Activated CD8-positive, alpha-beta memory T cell treated with anti-CD3 and anti-CD28 coated beads, Interleukin-2, amount 50 U/mL, for 1 hour (primary cell): ENCODE measurements at regions not wholly inside any gene's neighbourhood (a gene's known extent, or its start where the extent isn't known, plus 50 kb on each side); places are given as distances from the start of the nearest gene placed in this dataset.

ENCODE experiments used
- DNase-seq: peaks from one replicate; pipeline ENCODE4 v3.0.0-alpha.2; 2020; ENCODE audit errors: extremely low read depth

DNA sequence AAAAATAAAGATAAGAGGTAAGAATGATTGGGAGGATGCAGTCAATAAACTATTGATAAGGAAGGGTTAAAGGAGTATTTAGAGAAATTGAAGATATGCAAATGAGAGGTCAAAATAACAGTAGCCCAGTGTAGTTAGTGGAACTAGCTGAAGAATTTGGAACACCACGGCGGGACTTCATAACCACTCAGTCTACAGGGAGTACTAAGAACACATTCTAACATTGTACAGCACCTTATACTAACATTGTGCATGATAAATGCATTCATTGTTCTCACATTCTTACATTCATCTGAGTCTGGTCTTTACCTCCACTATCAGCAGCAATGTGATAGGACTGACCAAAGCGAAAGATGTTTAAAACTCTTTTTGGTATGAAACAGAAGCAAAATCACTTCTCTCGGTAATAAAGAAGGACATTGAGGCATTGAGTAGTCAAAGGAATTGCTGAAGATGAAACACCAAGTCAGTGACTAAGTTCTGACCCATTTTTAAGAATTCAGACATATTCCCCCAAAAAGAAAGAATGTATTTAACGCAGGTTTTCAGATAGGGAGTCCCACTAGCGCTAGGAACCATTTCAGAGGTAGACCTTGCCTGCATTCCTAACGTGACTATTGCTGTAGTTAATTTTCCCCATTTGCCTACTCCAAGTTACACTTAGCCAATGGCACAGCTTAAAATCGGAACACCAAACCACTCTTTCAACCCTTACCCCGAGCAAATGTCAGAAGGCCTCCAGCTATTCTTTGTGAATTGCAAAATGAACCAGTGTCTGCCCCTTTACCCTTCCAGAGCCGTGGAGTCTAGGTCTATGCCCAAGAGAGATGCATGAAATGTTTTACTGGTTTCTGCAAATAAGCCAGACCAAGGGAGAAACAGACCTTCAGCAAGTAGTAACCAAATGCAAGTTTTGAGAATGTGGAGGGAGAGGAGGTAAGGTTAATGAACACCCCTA is 108.8 kb upstream of the IRF2BP2 start:
- no peak for DNase-seq

DNA sequence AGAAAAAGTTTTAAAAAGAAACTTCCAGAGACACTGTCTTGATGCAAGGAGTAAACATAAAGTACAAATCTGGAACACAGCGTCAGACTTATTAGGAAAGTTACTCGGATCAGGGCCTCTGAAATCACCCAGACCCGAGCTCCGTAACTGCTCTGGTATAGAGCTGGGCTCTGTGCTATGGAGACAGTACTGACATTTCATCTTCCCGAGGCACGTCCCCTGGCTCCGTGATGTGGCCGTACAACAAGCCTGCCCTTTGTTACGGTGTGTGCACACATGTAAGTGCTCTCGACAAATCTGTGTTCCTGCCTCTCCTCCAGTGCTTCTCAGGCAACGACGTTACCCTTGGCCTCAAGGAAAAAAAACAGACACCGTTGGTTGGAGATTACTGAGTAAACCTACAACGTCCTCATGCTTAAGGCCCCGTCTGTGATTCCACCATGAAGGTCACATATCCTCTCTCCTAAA is 107.0 kb upstream of the IRF2BP2 start:
- DNase-seq: no peak

DNA sequence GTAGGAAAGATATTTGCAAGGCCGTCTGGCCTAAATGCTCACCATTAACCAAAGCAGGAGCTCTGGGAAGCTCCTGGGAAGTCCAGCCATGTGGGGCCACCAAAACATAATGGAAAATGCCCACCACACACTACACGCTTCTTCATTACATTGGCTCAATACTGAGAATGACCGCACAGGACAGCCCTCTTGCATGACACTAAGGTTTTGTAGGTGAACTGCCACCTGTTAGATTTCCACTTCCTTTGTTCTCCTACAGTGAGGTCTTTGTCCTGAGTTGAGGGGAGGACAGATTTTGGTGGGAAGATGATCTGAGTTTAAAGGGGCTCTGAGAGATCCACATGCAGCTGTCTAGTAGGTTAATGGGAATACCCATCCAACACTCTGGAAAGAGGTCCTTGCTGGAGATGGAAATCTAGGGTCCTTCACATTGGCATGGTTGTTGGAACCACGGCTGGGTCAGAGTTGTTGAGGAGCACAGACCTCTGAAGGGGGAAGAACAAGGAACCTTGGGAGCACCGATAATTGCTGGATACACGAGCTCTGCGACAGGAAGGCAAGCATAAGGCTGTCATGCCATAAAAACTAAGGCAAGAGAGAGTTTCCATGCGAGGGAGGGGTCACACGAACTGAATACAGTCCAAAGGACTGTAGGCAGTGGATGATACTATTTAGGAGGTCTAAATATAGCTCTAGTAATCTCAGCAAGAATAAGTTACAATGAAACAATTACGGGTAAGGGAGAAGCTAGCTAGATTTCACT is 105.5 kb upstream of the IRF2BP2 start:
- no peak for DNase-seq

DNA sequence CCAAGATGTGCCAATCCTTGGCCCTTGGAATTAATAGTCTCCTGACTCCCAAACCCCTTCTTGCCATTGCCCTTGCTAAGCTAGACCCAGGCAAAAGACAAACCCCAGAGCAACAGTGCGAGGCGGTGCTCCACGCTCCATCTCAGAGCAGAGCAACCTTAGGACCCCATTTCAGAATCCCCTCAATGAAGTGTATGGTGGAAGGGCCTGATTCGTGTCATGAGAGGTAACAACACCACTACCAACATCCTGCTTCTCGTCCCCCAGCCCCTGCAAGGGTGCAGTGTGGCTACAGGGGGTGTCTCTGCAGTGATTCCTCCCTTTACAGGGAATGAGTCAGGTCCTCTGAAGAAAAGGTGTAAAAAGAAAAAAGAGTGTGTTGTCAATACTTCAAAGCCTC is 103.9 kb upstream of the IRF2BP2 start:
- no peak for DNase-seq

DNA sequence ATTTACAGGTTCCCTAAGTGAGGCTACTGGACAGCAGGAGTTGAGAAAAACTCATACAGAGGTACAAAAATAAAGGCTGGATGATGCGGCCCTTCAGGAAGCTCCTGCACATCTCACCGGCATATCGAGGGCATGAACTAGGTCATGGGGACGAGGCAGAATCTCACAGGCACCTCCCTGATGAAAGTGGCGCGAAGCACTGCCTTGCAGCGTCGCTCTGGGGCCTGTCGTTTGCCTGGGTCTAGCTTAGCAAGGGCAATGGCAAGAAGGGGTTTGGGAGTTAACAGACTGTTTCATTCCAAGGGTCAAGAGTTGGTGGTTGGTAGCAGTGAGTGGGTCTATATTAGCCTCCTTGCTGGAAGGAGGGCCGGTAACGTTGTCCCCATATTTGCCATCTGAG is 103.5 kb upstream of the IRF2BP2 start:
- DNase-seq: no peak

DNA sequence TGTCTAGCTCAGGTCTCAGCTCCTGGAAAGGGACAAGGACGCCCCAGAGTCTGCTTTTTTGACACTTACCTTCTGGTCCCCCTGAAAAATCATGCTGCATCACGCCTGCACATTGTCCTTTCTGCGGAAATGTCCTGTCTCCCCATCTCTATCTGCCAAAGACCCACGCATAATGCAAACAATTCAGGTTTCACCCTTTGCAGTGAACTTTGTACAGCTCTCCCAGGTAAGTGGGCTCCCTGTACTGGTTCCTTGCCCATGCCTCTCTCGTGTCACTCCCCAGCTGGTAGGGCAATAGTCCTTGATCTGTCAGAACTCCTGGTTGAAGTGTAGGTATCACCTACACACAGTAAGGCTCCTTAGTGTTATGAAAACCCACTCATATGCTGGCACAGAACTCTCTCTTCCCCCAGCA is 102.9 kb upstream of the IRF2BP2 start:
- DNase-seq: no peak

DNA sequence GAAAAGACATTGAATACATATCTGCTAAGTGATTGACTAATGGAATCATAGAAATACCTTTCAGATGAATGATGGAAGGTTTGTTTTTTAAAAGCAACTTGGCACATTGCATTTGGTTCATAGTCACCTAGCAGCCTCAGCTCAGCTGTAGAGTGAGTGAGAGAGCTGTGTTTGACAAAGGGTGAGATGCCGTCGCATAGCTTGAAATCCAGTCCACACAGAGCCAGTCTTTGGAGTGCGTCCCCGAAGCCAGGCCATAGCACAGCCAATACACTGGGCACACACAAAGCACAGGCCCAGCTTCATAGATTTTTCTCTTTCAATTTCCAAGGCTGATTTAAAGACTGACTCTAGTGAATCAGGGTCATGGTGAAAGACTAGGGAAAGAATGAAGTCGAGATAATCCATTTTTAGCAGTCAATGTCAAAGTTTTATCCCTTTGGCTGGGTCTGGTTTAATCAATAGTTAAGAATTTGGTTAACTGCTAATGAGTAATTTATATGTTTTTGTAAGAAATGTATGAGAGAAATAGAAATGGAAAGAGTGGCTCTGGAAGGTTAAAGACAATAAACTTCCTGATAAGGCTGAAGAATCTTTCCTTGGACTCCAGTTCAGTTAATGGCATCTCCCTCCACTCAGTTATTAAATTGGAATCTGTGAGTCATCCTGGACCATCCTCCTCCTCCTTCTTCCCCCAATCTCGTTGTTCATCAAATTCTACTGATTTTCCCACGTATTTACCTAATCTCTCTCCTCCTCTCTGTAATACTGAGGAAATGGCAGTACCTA is 101.2 kb upstream of the IRF2BP2 start:
- no peak for DNase-seq

DNA sequence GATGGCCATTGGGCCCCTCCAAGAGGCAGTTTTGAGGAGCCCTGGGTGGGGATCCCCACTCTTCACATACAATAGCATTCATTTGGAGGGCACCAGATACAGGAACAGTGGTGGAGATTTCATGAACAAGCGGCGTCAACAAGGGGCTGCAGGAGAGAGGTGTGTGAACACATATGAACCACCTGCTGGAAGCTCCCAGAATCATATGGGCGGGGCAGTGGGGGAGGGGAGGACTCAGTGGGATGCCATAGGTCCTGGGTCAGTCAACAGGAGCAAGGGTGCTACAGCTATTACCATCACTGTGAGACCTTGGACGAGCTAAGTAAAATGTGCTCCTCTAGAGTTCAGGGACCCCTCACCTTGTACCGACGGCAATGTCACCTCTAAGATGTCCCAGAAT is 100.4 kb upstream of the IRF2BP2 start:
- DNase-seq: no peak

DNA sequence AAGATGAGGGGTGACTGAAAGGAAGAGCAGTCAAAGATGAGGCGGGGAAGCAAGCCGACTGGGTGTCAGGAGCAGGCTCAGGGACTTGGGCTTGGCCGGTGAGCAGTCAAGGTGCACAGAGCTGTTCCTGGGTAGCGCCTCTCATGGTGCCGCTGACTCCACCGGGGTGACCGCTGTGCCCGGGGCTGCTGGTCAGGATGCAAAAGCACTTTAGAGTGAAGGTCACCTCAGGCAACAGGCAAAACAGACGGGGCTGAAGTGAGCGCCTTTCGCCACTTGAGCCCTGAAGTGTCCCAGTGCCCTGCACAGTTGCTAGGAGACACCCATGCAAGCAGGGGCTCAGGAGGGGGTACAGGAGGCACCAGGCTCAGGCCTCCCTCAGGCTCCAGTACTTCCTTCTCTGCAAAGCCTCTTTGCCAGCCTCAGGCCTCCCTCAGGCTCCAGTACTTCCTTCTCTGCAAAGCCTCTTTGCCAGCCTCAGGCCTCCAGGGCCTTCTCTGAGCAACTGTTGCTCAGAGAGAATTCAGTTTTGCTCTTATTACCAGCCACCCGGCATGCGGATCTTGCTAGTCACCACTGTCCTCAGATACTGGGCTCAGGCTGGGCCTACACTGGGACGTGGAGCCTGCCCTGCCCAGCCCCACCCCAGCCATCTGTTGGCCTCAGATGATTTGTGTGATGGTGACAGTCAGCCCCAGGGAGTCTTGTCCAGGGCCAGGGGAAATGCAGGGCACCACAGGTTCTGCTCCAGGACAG is 99.7 kb upstream of the IRF2BP2 start:
- no peak for DNase-seq

DNA sequence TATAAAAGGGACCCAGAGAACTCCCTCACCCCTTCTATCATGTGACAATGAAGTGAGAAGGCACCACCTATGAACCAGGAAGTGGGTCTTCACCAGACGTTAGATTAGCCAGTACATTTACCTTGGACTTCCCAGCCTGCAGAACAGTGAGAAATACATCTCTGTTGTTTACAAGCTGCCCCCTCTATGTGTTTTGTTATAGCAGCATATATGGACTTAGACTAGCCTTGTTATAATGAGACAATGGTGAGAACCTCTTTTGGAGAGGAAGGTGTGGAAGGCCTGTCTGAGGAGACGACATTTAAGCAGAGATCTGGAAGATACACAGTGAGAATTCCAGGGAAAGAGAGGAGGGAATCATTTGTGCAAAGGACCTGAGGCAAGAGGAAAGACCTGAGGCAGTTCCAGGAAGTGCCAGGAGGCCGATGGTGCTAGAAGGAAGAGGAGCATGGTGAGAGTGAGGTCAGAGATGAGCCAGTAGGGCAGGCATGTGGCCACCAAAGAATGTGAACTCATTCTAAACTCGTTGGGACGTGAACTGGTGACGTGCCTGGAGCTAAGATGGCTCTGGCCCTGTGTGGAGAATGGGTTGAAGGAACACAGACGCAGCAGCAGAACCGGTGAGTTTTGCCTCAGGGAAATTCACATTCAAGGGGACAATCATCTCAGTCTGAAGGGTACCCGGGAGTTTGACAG is 98.9 kb upstream of the IRF2BP2 start:
- no peak for DNase-seq

DNA sequence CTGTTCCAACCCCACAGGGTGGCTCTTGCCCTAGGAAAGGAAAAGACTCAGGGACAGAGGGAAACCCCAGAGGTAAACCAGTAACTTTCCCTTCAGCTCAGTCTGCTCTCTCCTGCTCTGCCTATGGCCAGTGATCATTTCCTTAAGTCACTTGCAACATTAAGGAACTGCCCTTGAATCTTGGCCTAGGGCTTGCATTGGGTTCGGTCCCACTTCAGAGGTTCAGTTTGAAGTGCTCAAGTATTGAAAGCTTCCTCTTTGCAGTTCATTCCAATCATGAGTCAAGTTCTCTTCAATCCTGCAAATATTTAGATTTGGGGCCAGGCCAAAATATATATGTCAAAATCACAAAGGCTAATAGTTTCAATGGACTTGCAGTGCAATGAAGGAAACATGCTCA is 97.7 kb upstream of the IRF2BP2 start:
- DNase-seq: no peak

DNA sequence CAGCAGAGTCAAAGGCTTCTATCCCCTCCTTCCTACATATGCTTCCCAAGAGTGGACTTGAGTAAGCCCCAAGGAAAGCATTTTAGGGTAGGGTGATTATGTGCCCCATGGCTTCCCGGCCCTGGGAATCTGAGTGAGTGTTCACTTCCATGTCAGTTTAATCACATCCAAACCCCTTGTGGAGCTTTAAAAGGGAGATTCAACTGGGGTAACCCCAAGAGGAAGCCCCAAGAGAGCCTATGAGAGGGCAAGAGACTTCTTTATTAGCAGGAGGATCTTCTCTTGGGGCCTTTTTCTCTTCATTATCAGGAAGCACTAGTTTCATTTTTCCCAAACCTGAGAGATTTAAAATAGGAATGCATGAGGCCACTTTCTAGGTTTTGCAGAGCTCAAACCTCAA is 97.0 kb upstream of the IRF2BP2 start:
- DNase-seq: no peak

DNA sequence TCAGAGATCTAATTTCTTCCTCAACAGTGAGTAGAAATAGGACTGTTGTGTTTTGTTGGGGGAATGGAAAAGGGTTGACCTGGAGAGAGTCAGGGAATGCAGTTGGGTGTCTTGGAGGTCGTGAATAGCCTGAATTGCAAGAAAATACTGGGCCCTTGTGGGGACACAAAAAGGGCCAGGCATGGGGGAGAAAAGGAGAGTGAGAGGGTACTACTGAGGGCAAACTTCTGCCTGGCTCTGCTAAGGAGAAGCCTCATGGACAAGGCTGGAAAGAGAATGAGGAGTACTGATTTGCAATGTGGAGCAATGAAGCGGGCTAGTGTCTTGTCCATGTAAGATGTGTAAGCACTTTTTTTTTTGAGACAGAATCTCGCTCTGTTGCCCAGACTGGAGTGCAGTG is 96.2 kb upstream of the IRF2BP2 start:
- no peak for DNase-seq

DNA sequence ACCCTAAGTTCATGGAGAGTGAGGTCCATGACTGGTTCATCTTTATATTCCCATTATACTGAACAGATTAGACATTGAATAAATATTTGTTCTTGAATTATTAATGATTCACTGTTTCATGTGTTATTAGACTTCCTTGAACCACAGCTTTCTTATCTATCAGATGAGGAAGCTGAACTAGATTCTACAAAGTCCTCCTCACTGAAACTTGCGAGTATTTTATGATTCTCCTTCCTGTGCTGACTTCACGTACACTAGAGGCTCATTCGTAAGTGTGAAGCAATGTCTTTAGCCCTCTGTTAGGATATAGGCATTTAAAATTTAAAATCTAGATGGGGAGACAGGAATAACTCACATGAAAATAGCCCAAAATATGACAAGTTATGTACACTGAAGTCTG is 95.6 kb upstream of the IRF2BP2 start:
- DNase-seq: no peak

DNA sequence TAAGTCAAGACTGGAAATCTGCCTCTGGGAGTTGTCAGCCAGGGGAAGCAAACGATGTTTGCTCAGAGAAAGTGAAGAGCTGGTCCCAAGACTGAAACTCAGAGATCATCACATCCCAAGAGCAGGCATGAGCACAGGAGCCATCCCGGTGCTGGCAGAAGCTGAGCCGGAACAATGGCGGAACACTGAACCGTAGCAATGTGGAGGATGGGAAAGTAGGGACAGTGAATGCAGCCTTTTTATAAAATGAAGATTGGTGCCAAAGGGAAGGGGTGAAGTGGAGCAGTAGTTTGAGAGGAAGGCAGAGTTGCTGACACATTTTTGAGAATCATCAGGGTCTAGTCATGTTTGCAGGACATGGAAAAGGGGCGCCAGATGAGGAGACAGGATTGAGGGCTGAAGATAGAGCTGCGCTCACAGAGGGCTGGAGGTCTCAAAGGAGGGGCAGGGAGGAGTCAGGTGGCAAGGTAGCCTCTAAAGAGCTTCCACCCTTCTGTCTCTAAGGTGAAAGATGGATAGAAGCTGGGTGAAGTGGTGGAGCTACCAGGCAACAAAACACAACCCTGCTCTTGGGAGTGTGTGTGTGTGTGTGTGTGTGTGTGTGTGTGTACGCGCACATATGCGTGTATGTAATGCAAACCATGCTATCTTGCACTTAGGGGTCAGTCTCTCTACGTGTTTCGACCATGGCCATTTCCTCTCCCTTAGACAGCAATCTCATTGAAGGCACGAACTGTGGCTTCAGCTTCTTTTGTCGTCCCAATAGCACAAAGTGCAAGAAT is 94.3 kb upstream of the IRF2BP2 start:
- no peak for DNase-seq

DNA sequence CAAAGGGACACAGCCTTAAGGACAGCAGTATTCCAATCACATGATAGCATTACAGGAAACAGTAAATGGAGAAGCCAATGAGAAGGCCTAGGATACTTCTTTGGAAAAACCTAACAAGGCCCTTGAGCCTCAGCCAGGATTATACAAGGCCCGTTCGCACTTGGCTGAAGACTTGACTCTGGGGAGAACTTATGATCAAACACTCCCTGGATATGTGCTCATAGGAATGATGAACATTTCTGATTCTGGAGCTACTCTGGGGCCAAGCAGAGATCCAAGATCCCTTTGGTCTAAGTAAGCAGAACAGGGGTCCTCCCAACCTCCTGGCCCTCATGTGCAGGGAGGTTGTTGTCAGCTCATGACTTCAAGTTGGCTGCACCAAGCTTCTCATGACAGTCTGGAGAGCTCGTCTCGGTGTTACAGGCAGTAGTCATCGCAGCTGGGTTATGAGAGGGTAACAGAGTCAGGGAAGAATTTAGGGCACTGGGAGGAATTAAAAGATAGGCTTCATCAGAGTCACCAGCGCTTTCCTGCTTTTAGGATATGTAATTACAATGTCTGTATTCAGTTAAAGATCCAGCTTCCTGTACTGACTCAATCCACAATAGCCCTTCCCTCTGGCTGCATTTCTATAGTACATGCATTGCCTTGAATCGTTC is 92.5 kb upstream of the IRF2BP2 start:
- DNase-seq: no peak

DNA sequence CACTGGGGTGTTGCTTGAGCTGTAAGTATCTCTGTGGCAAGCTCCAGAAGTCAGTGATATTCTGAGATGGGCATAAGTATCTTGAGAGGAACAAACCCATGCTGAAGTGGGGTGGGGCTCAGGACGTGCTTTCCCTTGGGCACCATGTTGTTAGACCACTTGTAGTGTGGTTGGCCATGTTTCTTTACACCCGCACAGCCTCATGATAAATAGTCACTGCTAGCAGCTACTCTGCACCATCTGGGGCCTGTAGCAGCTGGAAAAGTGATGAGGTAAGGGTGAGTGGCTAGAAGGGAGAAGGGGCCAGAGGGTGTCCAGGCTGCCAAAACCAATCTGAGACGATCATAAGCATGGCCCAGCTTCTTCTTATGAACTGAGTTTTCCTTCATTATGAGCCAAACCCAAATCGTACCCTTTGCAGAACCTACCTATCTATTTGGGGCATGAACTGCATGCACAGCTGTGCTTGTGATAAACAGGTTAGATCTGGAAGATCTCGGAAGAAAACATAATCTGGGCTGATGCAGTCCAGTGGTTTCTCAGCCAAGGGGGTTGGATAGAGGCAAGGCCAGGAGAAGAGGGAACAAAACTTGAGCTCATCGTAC is 91.9 kb upstream of the IRF2BP2 start:
- no peak for DNase-seq

DNA sequence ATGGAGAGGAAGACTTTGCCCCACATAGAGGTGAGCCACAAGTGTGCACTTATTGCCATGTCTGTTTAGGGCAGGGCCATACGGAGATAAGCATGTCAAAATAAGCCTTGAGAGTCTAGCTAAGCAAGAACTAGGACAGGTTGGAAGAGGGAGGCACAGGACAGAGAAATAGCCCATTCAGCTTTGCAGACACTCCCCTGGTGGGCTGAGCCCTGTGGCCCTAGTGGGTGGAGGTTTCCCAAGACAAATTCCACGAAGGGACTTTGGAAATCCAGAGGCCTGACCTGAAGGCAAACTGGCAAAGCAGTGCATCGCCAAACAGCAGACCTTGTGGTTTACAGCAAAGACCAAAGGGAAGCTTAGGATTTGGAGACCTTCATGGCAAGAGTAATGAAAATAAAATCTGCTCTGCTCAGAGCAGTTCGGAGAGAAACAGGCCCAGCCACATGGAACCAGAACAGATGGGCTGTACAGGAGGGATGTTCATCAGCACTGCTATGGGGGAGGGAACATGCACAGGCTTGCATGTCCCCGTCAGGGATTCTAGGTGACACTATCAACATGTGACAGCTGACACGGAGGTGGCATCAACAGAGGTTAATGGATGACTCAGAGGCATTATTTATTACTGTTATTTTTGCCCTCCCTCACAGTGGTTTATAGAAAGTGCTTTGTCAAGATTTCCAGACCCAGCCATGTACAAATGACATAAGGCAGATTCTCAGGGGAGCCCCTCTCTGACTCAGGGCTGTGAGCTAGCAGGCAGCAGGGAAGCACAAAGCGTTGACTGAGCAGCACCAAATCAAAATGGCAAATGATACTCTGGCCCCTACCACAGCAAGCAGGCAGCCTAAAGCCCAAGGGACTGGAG is 90.1 kb upstream of the IRF2BP2 start:
- no peak for DNase-seq
